K562 (cell line): ENCODE measurements at regions not wholly inside any gene's neighbourhood (a gene's known extent, or its start where the extent isn't known, plus 50 kb on each side); places are given as distances from the start of the nearest gene placed in this dataset.

ENCODE experiments used
- ARID1B ChIP-seq: fragments of 450-650 bp; IDR thresholded peaks from 2 replicates; pipeline ENCODE4 v1.6.1; 2016; ENCODE audit warnings: antibody characterized with exemption, mild to moderate bottlenecking, inconsistent platforms
- ATF7 ChIP-seq: fragments of 450-650 bp; IDR thresholded peaks from 2 replicates; pipeline ENCODE4 v1.7.1; 2014; ENCODE audit warnings: mild to moderate bottlenecking, moderate library complexity
- BHLHE40 ChIP-seq: IDR thresholded peaks from 2 replicates; pipeline ENCODE4 v1.6.1; 2011; ENCODE audit warnings: low read length, improper control_type of control experiment
- CHCHD3 ChIP-seq: fragments of 250-450 bp; sonication (Bioruptor Pico); IDR thresholded peaks from 2 replicates; pipeline ENCODE4 v2.1.2; 2022; ENCODE audit warnings: mild to moderate bottlenecking
- EGR1 ChIP-seq: fragments of 450-650 bp; conservative IDR thresholded peaks from 2 replicates; pipeline ENCODE4 v1.6.1; 2017; ENCODE audit warnings: mild to moderate bottlenecking
- FOXJ2 ChIP-seq: fragments of 200-800 bp; sonication (Bioruptor generic); IDR thresholded peaks from 2 replicates; pipeline ENCODE4 v1.6.1; 2016; ENCODE audit warnings: missing genetic modification characterization, missing compliant biosample characterization
- FOXM1 ChIP-seq, 2 experiments: fragments of 450-650 bp in 1 of 2; sonication (generic) in 1 of 2; formaldehyde crosslinking in 1 of 2; IDR thresholded peaks; 2 replicates each; pipeline versions ENCODE4 v1.6.1 to v1.9.0; 2017 to 2022; ENCODE audit warnings: low read depth in 2 of 2, mild to moderate bottlenecking in 2 of 2, missing genetic modification reagents in 1 of 2, moderate library complexity in 1 of 2
- GATAD2B ChIP-seq: fragments of 450-650 bp; IDR thresholded peaks from 2 replicates; pipeline ENCODE4 v1.6.1; 2017; ENCODE audit warnings: mild to moderate bottlenecking, borderline replicate concordance
- TSC22D4 ChIP-seq: fragments of 450-650 bp; IDR thresholded peaks from 2 replicates; pipeline ENCODE4 v1.6.1; 2016; ENCODE audit warnings: missing genetic modification characterization, missing biosample characterization, control low read depth
- VEZF1 ChIP-seq: fragments of 200-800 bp; sonication (Bioruptor generic); IDR thresholded peaks from 2 replicates; pipeline ENCODE4 v1.6.1; 2017; ENCODE audit warnings: missing genetic modification characterization, missing compliant biosample characterization
- ZBTB17 ChIP-seq: fragments of 450-650 bp; formaldehyde crosslinking; IDR thresholded peaks from 2 replicates; pipeline ENCODE4 v1.4.0; 2020; ENCODE audit warnings: mild to moderate bottlenecking
- ZBTB33 ChIP-seq: sonication (generic); formaldehyde crosslinking; IDR thresholded peaks from 2 replicates; pipeline ENCODE4 v1.8.1; 2023; ENCODE audit warnings: mild to moderate bottlenecking, missing genetic modification reagents
- ZNF282 ChIP-seq: sonication (generic); formaldehyde crosslinking; IDR thresholded peaks from 2 replicates; pipeline ENCODE4 v1.8.1; 2023; ENCODE audit warnings: missing genetic modification reagents
- ZNF311 ChIP-seq: fragments of 250-450 bp; sonication (Bioruptor Pico); IDR thresholded peaks from 2 replicates; pipeline ENCODE4 v1.4.0; 2020; ENCODE audit warnings: mild to moderate bottlenecking, moderate library complexity
- ZNF77 ChIP-seq: fragments of 250-450 bp; sonication (Bioruptor Pico); IDR thresholded peaks from 2 replicates; pipeline ENCODE4 v1.5.0; 2020
- TF ChIP-seq, protein P1 (sequence below): fragments of 450-650 bp; IDR thresholded peaks from 2 replicates; pipeline ENCODE4 v1.6.1; 2017; ENCODE audit warnings: antibody characterized with exemption, mild to moderate bottlenecking
- TF ChIP-seq, protein P2 (sequence below): IDR thresholded peaks from 2 replicates; pipeline ENCODE4 v1.6.1; 2011; ENCODE audit warnings: borderline replicate concordance, low read depth, mild to moderate bottlenecking, moderate library complexity, low read length; ENCODE audit not compliant: insufficient read depth, poor library complexity, severe bottlenecking
- TF ChIP-seq, protein P3 (sequence below), 3 experiments: fragments of 200-800 bp in 1 of 3; sonication (Bioruptor generic) in 1 of 3; sonication (generic) in 1 of 3; formaldehyde crosslinking in 1 of 3; IDR thresholded peaks; 2 replicates each; pipeline versions ENCODE4 v1.6.1 to v1.8.0; 2016 to 2022; ENCODE audit warnings: mild to moderate bottlenecking in 2 of 3, missing compliant biosample characterization in 2 of 3, missing genetic modification characterization in 2 of 3, missing genetic modification reagents in 1 of 3

GRCh38 chr5:154648706-154649105, 106.5 kb upstream of the LARP1 start (continued):
- TF ChIP-seq ZNF311: no peak
- TF ChIP-seq ZNF77 (CRISPR knock-in tag): no peak
- peak; percentile 42; the same call in 1 of the 2 replicates for TF ChIP-seq GATAD2B
- TF ChIP-seq ZBTB17: 0 out of 2 replicates have a peak, but pooled peaks have one; percentile 23
- peak; percentile 88 for TF ChIP-seq ATF7
- TF ChIP-seq, protein P1, sequence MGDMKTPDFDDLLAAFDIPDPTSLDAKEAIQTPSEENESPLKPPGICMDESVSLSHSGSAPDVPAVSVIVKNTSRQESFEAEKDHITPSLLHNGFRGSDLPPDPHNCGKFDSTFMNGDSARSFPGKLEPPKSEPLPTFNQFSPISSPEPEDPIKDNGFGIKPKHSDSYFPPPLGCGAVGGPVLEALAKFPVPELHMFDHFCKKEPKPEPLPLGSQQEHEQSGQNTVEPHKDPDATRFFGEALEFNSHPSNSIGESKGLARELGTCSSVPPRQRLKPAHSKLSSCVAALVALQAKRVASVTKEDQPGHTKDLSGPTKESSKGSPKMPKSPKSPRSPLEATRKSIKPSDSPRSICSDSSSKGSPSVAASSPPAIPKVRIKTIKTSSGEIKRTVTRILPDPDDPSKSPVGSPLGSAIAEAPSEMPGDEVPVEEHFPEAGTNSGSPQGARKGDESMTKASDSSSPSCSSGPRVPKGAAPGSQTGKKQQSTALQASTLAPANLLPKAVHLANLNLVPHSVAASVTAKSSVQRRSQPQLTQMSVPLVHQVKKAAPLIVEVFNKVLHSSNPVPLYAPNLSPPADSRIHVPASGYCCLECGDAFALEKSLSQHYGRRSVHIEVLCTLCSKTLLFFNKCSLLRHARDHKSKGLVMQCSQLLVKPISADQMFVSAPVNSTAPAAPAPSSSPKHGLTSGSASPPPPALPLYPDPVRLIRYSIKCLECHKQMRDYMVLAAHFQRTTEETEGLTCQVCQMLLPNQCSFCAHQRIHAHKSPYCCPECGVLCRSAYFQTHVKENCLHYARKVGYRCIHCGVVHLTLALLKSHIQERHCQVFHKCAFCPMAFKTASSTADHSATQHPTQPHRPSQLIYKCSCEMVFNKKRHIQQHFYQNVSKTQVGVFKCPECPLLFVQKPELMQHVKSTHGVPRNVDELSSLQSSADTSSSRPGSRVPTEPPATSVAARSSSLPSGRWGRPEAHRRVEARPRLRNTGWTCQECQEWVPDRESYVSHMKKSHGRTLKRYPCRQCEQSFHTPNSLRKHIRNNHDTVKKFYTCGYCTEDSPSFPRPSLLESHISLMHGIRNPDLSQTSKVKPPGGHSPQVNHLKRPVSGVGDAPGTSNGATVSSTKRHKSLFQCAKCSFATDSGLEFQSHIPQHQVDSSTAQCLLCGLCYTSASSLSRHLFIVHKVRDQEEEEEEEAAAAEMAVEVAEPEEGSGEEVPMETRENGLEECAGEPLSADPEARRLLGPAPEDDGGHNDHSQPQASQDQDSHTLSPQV: peak; percentile 67
- peak; percentile 39; the same call in 1 of the 2 replicates for TF ChIP-seq FOXM1 (IDR thresholded peaks at IDR 0.05; ENCODE audit: low read depth)
- TF ChIP-seq FOXM1 (CRISPR knock-in tag; IDR thresholded peaks at IDR 0.05; ENCODE audit: low read depth): no peak
- TF ChIP-seq EGR1: no peak
- peak; percentile 89 for TF ChIP-seq ARID1B
- TF ChIP-seq TSC22D4 (tag): no peak
- no peak for TF ChIP-seq CHCHD3 (CRISPR knock-in tag)
- TF ChIP-seq, protein P2, sequence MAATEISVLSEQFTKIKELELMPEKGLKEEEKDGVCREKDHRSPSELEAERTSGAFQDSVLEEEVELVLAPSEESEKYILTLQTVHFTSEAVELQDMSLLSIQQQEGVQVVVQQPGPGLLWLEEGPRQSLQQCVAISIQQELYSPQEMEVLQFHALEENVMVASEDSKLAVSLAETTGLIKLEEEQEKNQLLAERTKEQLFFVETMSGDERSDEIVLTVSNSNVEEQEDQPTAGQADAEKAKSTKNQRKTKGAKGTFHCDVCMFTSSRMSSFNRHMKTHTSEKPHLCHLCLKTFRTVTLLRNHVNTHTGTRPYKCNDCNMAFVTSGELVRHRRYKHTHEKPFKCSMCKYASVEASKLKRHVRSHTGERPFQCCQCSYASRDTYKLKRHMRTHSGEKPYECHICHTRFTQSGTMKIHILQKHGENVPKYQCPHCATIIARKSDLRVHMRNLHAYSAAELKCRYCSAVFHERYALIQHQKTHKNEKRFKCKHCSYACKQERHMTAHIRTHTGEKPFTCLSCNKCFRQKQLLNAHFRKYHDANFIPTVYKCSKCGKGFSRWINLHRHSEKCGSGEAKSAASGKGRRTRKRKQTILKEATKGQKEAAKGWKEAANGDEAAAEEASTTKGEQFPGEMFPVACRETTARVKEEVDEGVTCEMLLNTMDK: no peak
- no peak for TF ChIP-seq FOXJ2 (tag)
- no peak for TF ChIP-seq ZNF282 (CRISPR knock-in tag)
- peak; percentile 75 for TF ChIP-seq VEZF1
- TF ChIP-seq ZBTB33 (CRISPR knock-in tag): no peak
- peak; percentile 47; the same call in 1 of the 2 replicates for TF ChIP-seq BHLHE40
- TF ChIP-seq, protein P3, sequence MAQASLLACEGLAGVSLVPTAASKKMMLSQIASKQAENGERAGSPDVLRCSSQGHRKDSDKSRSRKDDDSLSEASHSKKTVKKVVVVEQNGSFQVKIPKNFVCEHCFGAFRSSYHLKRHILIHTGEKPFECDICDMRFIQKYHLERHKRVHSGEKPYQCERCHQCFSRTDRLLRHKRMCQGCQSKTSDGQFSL (CRISPR knock-in tag; IDR thresholded peaks at IDR 0.05): no peak
- TF ChIP-seq, protein P3 (tag; IDR thresholded peaks at IDR 0.05): no peak
